Suprapubic skin (tissue), 4 donors: ENCODE measurements at regions not wholly inside any gene's neighbourhood (a gene's known extent, or its start where the extent isn't known, plus 50 kb on each side); places are given as distances from the start of the nearest gene placed in this dataset.

Experiments used
- DNase-seq, 2 donors: peaks; one replicate each; pipeline ENCODE4 v3.0.0-alpha.2; 2019; ENCODE audit warnings: low spot score in 2 of 2
- H3K27ac ChIP-seq: fragments of 200-600 bp; sonication (generic); one replicate; pipeline ENCODE4 v1.5.1; 2019
- H3K27me3 ChIP-seq: fragments of 200-600 bp; sonication (generic); one replicate; pipeline ENCODE4 v1.5.1; 2019
- H3K36me3 ChIP-seq: fragments of 200-600 bp; sonication (generic); one replicate; pipeline ENCODE4 v1.5.1; 2019
- H3K4me1 ChIP-seq: fragments of 200-600 bp; sonication (generic); one replicate; pipeline ENCODE4 v1.5.1; 2019
- H3K4me3 ChIP-seq: fragments of 200-600 bp; sonication (generic); one replicate; pipeline ENCODE4 v1.5.1; 2019; ENCODE audit warnings: mild to moderate bottlenecking
- H3K9me3 ChIP-seq: fragments of 200-600 bp; sonication (generic); one replicate; pipeline ENCODE4 v1.5.1; 2019
- CTCF ChIP-seq, 2 donors: fragments of 200-600 bp in 1 of 2; fragments of 450-650 bp in 1 of 2; sonication (generic) in 1 of 2; IDR thresholded peaks; one replicate each; pipeline ENCODE4 v1.5.1; 2016 to 2019; ENCODE audit warnings: antibody characterized with exemption in 2 of 2, mild to moderate bottlenecking in 1 of 2, moderate library complexity in 1 of 2
- EP300 ChIP-seq: sonication (generic); formaldehyde crosslinking; IDR thresholded peaks from one replicate; pipeline ENCODE4 v1.6.1; 2017; ENCODE audit warnings: antibody characterized with exemption
- POLR2A ChIP-seq, 2 donors: fragments of 450-650 bp; IDR thresholded peaks; one replicate each; pipeline ENCODE4 v1.6.1; 2017; ENCODE audit warnings: antibody characterized with exemption in 2 of 2, mild to moderate bottlenecking in 2 of 2, moderate library complexity in 2 of 2
- POLR2AphosphoS5 ChIP-seq, 3 donors: sonication (generic); formaldehyde crosslinking; IDR thresholded peaks; one replicate each; pipeline ENCODE4 v1.6.1; 2017; ENCODE audit warnings: antibody characterized with exemption in 3 of 3
- WGBS: methylation state at CpG from one replicate; pipeline ENCODE4 v1.1.5; 2018; 5-methylcytosine and 5-hydroxymethylcytosine counted together

GRCh38 chr2:23321751-23322150, 63.2 kb upstream of the KLHL29 start:
- peaks cover 3% of the 10 kb centered on the region for H3K27me3 ChIP-seq
- DNase-seq, result no peak
- WGBS, result 91% methylated on average over 5 of the region's 5 CpGs
- H3K4me3 ChIP-seq, result no peak overlapping the region
- no peaks in the 10 kb centered on the region for H3K36me3 ChIP-seq
- H3K27ac ChIP-seq, result no peak overlapping the region
- no peaks in the 10 kb centered on the region for H3K9me3 ChIP-seq
- H3K4me1 ChIP-seq, result no peaks in the 10 kb centered on the region
- no peak for TF ChIP-seq CTCF (IDR thresholded peaks at IDR 0.05)
- TF ChIP-seq EP300, result no peak
- no peak for TF ChIP-seq POLR2AphosphoS5 (IDR thresholded peaks at IDR 0.05)
- no peak for TF ChIP-seq POLR2A (IDR thresholded peaks at IDR 0.05)

- 71% methylated on average over 6 of the region's 7 CpGs for WGBS
- Histone ChIP-seq H3K36me3 (no peaks in the 10 kb centered on the region), H3K27ac (no peak overlapping the region), H3K9me3 (no peaks in the 10 kb centered on the region), H3K4me3 (no peak overlapping the region), H3K4me1 (no peaks in the 10 kb centered on the region), H3K27me3 (peaks cover 3% of the 10 kb centered on the region)
- TF ChIP-seq POLR2A (IDR thresholded peaks at IDR 0.05) (no peak), CTCF (IDR thresholded peaks at IDR 0.05) (no peak), EP300 (no peak), POLR2AphosphoS5 (IDR thresholded peaks at IDR 0.05) (no peak)
- DNase-seq, result no peak
Observed at GRCh38 chr2:23322567-23323197, 62.3 kb upstream of the KLHL29 start.

- Histone ChIP-seq H3K27me3 (peaks cover 3% of the 10 kb centered on the region), H3K4me1 (no peaks in the 10 kb centered on the region), H3K4me3 (no peak overlapping the region), H3K9me3 (no peaks in the 10 kb centered on the region), H3K36me3 (no peaks in the 10 kb centered on the region), H3K27ac (no peak overlapping the region)
- no peak for DNase-seq
- no peak for TF ChIP-seq EP300
- TF ChIP-seq CTCF (IDR thresholded peaks at IDR 0.05), result no peak
- TF ChIP-seq POLR2AphosphoS5 (IDR thresholded peaks at IDR 0.05), result no peak
- TF ChIP-seq POLR2A (IDR thresholded peaks at IDR 0.05), result no peak
- 84% methylated on average over 19 of the region's 19 CpGs for WGBS
Observed at GRCh38 chr2:23323198-23323916, 61.6 kb upstream of the KLHL29 start.

- TF ChIP-seq POLR2AphosphoS5 (IDR thresholded peaks at IDR 0.05) (no peak), CTCF (IDR thresholded peaks at IDR 0.05) (no peak), EP300 (no peak), POLR2A (IDR thresholded peaks at IDR 0.05) (no peak)
- no peak for DNase-seq
- no peak overlapping the region for H3K4me3 ChIP-seq
- H3K4me1 ChIP-seq, result no peaks in the 10 kb centered on the region
- H3K27me3 ChIP-seq, result peaks cover 6% of the 10 kb centered on the region
- H3K36me3 ChIP-seq, result no peaks in the 10 kb centered on the region
- no peak overlapping the region for H3K27ac ChIP-seq
- 91% methylated on average over 20 of the region's 20 CpGs for WGBS
- no peaks in the 10 kb centered on the region for H3K9me3 ChIP-seq
Observed at GRCh38 chr2:23323917-23324680, 60.9 kb upstream of the KLHL29 start.

- Histone ChIP-seq H3K27ac (no peak overlapping the region), H3K4me3 (no peak overlapping the region), H3K27me3 (peaks cover 10% of the 10 kb centered on the region), H3K9me3 (no peaks in the 10 kb centered on the region), H3K36me3 (no peaks in the 10 kb centered on the region), H3K4me1 (no peaks in the 10 kb centered on the region)
- TF ChIP-seq EP300 (no peak), POLR2AphosphoS5 (IDR thresholded peaks at IDR 0.05) (no peak), CTCF (IDR thresholded peaks at IDR 0.05) (no peak), POLR2A (IDR thresholded peaks at IDR 0.05) (no peak)
- DNase-seq, result no peak
- 79% methylated on average over 4 of the region's 4 CpGs for WGBS
Observed at GRCh38 chr2:23326330-23326729, 58.6 kb upstream of the KLHL29 start.
